HCT116 (cell line): ENCODE measurements at regions not wholly inside any gene's neighbourhood (a gene's known extent, or its start where the extent isn't known, plus 50 kb on each side); places are given as distances from the start of the nearest gene placed in this dataset.

Source experiments
- ATAC-seq: fragments of 200-7000 bp; cut with Tn5 transposase; 2 replicates; pipeline ENCODE4 v1.9.1; 2020; ENCODE audit warnings: mild to moderate bottlenecking, moderate library complexity
- BruUV-seq: library from RNA; stranded (reverse); fragments of 400-500 nt; replicated peaks from 2 replicates; lab custom pipeline; 2021; lab: Mats Ljungman, UMichigan
- CTCF ChIA-PET: fragments of 300-600 bp; sonication (Branson Sonifier 250); formaldehyde crosslinking; loops from one replicate; lab custom pipeline; 2021; ENCODE audit warnings: antibody characterized with exemption; lab: Charles Lee
- POLR2A ChIA-PET: fragments of 300-600, 350-600 bp; sonication (Branson Sonifier 250); formaldehyde crosslinking; loops from one replicate; lab custom pipeline; 2021; ENCODE audit warnings: antibody characterized with exemption; lab: Charles Lee
- RAD21 ChIA-PET, 2 experiments: fragments of 300-600 bp; sonication (Branson Sonifier 250); formaldehyde crosslinking; loops; one replicate each; lab custom pipeline; 2023; ENCODE audit warnings: low total read pairs in 2 of 2; ENCODE audit not compliant: uncharacterized antibody in 2 of 2, unreplicated experiment in 2 of 2, low non-redundant PET in 1 of 2; lab: Charles Lee
- DNase-seq: peaks from one replicate; pipeline ENCODE4 v3.0.0-alpha.2; 2010; ENCODE audit warnings: low read depth, low spot score
- H2AFZ ChIP-seq: fragments of 200-600 bp; shearing (Covaris generic), sonication (generic); 2 replicates; pipeline ENCODE4 v1.6.1; 2017; ENCODE audit warnings: low read depth, mixed run types, mixed read lengths, antibody characterized with exemption, low read length; ENCODE audit not compliant: poor library complexity, severe bottlenecking
- H3K27ac ChIP-seq: 2 replicates; pipeline ENCODE4 v1.5.1; 2012; ENCODE audit warnings: low read depth, low read length
- H3K27me3 ChIP-seq: fragments of 200-600 bp; sonication (generic); 2 replicates; pipeline ENCODE4 v1.6.1; 2016; ENCODE audit warnings: mixed run types, low read length, mixed read lengths; ENCODE audit not compliant: insufficient read depth
- H3K36me3 ChIP-seq, 2 experiments: fragments of 200-500 bp in 1 of 2; fragments of 200-600 bp in 1 of 2; sonication (Bioruptor generic) in 1 of 2; sonication (generic) in 1 of 2; 2 replicates each; pipeline versions ENCODE4 v1.5.1 to v1.6.1; 2014 to 2016; ENCODE audit warnings: low read length in 2 of 2, inconsistent platforms in 1 of 2, mixed read lengths in 1 of 2, mixed run types in 1 of 2; ENCODE audit not compliant: insufficient read depth in 2 of 2, control insufficient read depth in 1 of 2
- H3K4me1 ChIP-seq, 2 experiments: fragments of 200-600 bp in 1 of 2; sonication (generic) in 1 of 2; 2 replicates each; pipeline versions ENCODE4 v1.5.1 to v1.6.1; 2012 to 2017; ENCODE audit warnings: low read length in 2 of 2, inconsistent platforms in 1 of 2, mild to moderate bottlenecking in 1 of 2, mixed read lengths in 1 of 2, mixed run types in 1 of 2, moderate library complexity in 1 of 2; ENCODE audit not compliant: insufficient read depth in 2 of 2, control insufficient read depth in 1 of 2
- H3K4me2 ChIP-seq: fragments of 200-600 bp; sonication (generic); 2 replicates; pipeline ENCODE4 v1.6.1; 2017; ENCODE audit warnings: mixed run types, low read length, mixed read lengths
- H3K4me3 ChIP-seq, 2 experiments: fragments of 200-600 bp in 1 of 2; sonication (generic) in 1 of 2; replicated peaks in 1 of 2; 2 replicates each; pipeline ENCODE4 v1.5.1; 2011 to 2016; ENCODE audit warnings: low read length in 2 of 2, control low read depth in 1 of 2, low read depth in 1 of 2, mild to moderate bottlenecking in 1 of 2, mixed read lengths in 1 of 2, mixed run types in 1 of 2
- H3K79me2 ChIP-seq: fragments of 200-600 bp; sonication (generic); 2 replicates; pipeline ENCODE4 v1.6.1; 2017; ENCODE audit warnings: mild to moderate bottlenecking, mixed run types, low read length, moderate library complexity, mixed read lengths; ENCODE audit not compliant: insufficient read depth
- H3K9ac ChIP-seq: fragments of 200-600 bp; sonication (generic); 2 replicates; pipeline ENCODE4 v1.6.1; 2016; ENCODE audit warnings: low read length, mixed read lengths
- H3K9me2 ChIP-seq: fragments of 200-600 bp; sonication (generic), shearing (Covaris generic); 2 replicates; pipeline ENCODE4 v1.6.1; 2017; ENCODE audit warnings: mixed run types, mild to moderate bottlenecking, moderate library complexity; ENCODE audit not compliant: insufficient read depth
- H3K9me3 ChIP-seq, 2 experiments: fragments of 200-500 bp in 1 of 2; fragments of 200-600 bp in 1 of 2; sonication (Bioruptor generic) in 1 of 2; sonication (generic) in 1 of 2; 2 replicates each; pipeline ENCODE4 v1.6.1; 2014 to 2017; ENCODE audit warnings: low read length in 2 of 2, mixed read lengths in 2 of 2, inconsistent platforms in 1 of 2, low read depth in 1 of 2, mild to moderate bottlenecking in 1 of 2, mixed run types in 1 of 2, moderate library complexity in 1 of 2; ENCODE audit not compliant: control insufficient read depth in 1 of 2, insufficient read depth in 1 of 2
- H4K20me1 ChIP-seq: fragments of 200-600 bp; sonication (generic), shearing (Covaris generic); 2 replicates; pipeline ENCODE4 v1.6.1; 2017; ENCODE audit warnings: mixed run types, mild to moderate bottlenecking, moderate library complexity; ENCODE audit not compliant: insufficient read depth
- ATF3 ChIP-seq: IDR thresholded peaks from 2 replicates; pipeline ENCODE4 v1.6.1; 2012
- CBX3 ChIP-seq: IDR thresholded peaks from 2 replicates; pipeline ENCODE4 v1.6.1; 2012; ENCODE audit warnings: low read depth
- CEBPB ChIP-seq: IDR thresholded peaks from 2 replicates; pipeline ENCODE4 v1.6.1; 2012; ENCODE audit warnings: low read depth
- EGR1 ChIP-seq: IDR thresholded peaks from 2 replicates; pipeline ENCODE4 v1.6.1; 2012; ENCODE audit warnings: low read depth
- ELF1 ChIP-seq: IDR thresholded peaks from 2 replicates; pipeline ENCODE4 v1.6.1; 2012; ENCODE audit warnings: low read depth, borderline replicate concordance
- EZH2 ChIP-seq: fragments of 200-600 bp; sonication (generic); IDR thresholded peaks from 2 replicates; pipeline ENCODE4 v1.6.1; 2017; ENCODE audit warnings: antibody characterized with exemption, mixed run types
- EZH2phosphoT487 ChIP-seq: fragments of 200-600 bp; IDR thresholded peaks from 2 replicates; pipeline ENCODE4 v1.6.1; 2018; ENCODE audit warnings: antibody characterized with exemption, borderline replicate concordance
- FOSL1 ChIP-seq: IDR thresholded peaks from 2 replicates; pipeline ENCODE4 v1.6.1; 2012; ENCODE audit warnings: low read depth
- JUND ChIP-seq: IDR thresholded peaks from 2 replicates; pipeline ENCODE4 v1.6.1; 2012
- POLR2A ChIP-seq: IDR thresholded peaks from 2 replicates; pipeline ENCODE4 v1.7.0; 2011; ENCODE audit warnings: borderline replicate concordance; ENCODE audit not compliant: insufficient read depth, insufficient read length; ENCODE audit errors: extremely low read depth
- POLR2AphosphoS5 ChIP-seq: IDR thresholded peaks from 2 replicates; pipeline ENCODE4 v1.6.1; 2011; ENCODE audit warnings: mild to moderate bottlenecking, low read depth, low read length, moderate library complexity
- SIN3A ChIP-seq: IDR thresholded peaks from 2 replicates; pipeline ENCODE4 v1.6.1; 2012; ENCODE audit warnings: low read depth
- SP1 ChIP-seq: IDR thresholded peaks from 2 replicates; pipeline ENCODE4 v1.6.1; 2012; ENCODE audit warnings: low read depth
- SRF ChIP-seq: IDR thresholded peaks from 2 replicates; pipeline ENCODE4 v1.6.1; 2012; ENCODE audit warnings: low read depth
- TCF7L2 ChIP-seq: IDR thresholded peaks from 2 replicates; pipeline ENCODE4 v1.7.0; 2011; ENCODE audit warnings: borderline replicate concordance, inconsistent platforms; ENCODE audit not compliant: insufficient read depth, insufficient read length; ENCODE audit errors: extremely low read depth
- YY1 ChIP-seq: IDR thresholded peaks from 2 replicates; pipeline ENCODE4 v1.6.1; 2011; ENCODE audit warnings: low read length, low read depth, moderate library complexity, mild to moderate bottlenecking; ENCODE audit not compliant: insufficient replicate concordance; ENCODE audit errors: extremely low read depth
- ZFX ChIP-seq: fragments of 450-650 bp; IDR thresholded peaks from 2 replicates; pipeline ENCODE4 v1.6.1; 2017
- ZNF274 ChIP-seq: fragments of 200-500 bp; sonication (Bioruptor generic); IDR thresholded peaks from 2 replicates; pipeline ENCODE4 v1.6.1; 2014; ENCODE audit warnings: mild to moderate bottlenecking, low read depth, low read length, inconsistent platforms
- intact Hi-C: fragments of 100-400 bp; cut with micrococcal nuclease; formaldehyde crosslinking; loops from 2 replicates; pipeline ENCODE4 v1.10.0; 2022
- TF ChIP-seq, protein P1 (sequence below): IDR thresholded peaks from 2 replicates; pipeline ENCODE4 v1.6.1; 2011; ENCODE audit warnings: mild to moderate bottlenecking, low read length, moderate library complexity; ENCODE audit not compliant: insufficient replicate concordance; ENCODE audit errors: extremely low read depth

GRCh38 chr5:5967373-5967772 lies 411.0 kb downstream of the MED10 start (continued):
- no peak for TF ChIP-seq TCF7L2
- TF ChIP-seq EZH2 = no peak
- TF ChIP-seq ELF1 = no peak
- TF ChIP-seq POLR2A = no peak
- no peak for TF ChIP-seq SP1
- TF ChIP-seq JUND = no peak
- TF ChIP-seq EGR1 = no peak
- no peak for TF ChIP-seq EZH2phosphoT487
- TF ChIP-seq CEBPB = no peak
- no peak for TF ChIP-seq ZFX
- TF ChIP-seq FOSL1 = no peak
- TF ChIP-seq CBX3 = no peak

- DNase-seq = no peak
Measured at GRCh38 chr5:5965132-5965531, 413.2 kb downstream of the MED10 start.

More at GRCh38 chr5:5965132-5965531, 413.2 kb downstream of the MED10 start:
- Histone ChIP-seq H3K36me3 (no peaks in the 10 kb centered on the region), H3K9me3 (no peaks in the 10 kb centered on the region; a peak in 1 of 4 replicates), H4K20me1 (no peaks in the 10 kb centered on the region), H3K27ac (no peak overlapping the region)
- RAD21 ChIA-PET = no interaction called here
- no peak for TF ChIP-seq CEBPB
- no peak for TF ChIP-seq SP1
- no peak for TF ChIP-seq JUND
- no peak for TF ChIP-seq ZNF274
- TF ChIP-seq, protein P1, sequence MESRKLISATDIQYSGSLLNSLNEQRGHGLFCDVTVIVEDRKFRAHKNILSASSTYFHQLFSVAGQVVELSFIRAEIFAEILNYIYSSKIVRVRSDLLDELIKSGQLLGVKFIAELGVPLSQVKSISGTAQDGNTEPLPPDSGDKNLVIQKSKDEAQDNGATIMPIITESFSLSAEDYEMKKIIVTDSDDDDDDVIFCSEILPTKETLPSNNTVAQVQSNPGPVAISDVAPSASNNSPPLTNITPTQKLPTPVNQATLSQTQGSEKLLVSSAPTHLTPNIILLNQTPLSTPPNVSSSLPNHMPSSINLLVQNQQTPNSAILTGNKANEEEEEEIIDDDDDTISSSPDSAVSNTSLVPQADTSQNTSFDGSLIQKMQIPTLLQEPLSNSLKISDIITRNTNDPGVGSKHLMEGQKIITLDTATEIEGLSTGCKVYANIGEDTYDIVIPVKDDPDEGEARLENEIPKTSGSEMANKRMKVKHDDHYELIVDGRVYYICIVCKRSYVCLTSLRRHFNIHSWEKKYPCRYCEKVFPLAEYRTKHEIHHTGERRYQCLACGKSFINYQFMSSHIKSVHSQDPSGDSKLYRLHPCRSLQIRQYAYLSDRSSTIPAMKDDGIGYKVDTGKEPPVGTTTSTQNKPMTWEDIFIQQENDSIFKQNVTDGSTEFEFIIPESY = no peak
- no peak for TF ChIP-seq CBX3
- no peak for TF ChIP-seq YY1
- TF ChIP-seq ZFX = no peak
- TF ChIP-seq EZH2phosphoT487 = no peak
- TF ChIP-seq ATF3 = no peak
- TF ChIP-seq SRF = no peak
- no peak for TF ChIP-seq FOSL1
- no peak for TF ChIP-seq SIN3A
- TF ChIP-seq POLR2A = no peak
- no peak for TF ChIP-seq POLR2AphosphoS5
- TF ChIP-seq ELF1 = no peak
- no peak for TF ChIP-seq TCF7L2
- TF ChIP-seq, all 23 proteins: peak for 0
- Histone ChIP-seq H3K27me3 (no peaks in the 10 kb centered on the region), H3K9me2 (no peaks in the 10 kb centered on the region), H3K4me1 (no peaks in the 10 kb centered on the region), H2AFZ (no peak overlapping the region), H3K4me2 (no peak overlapping the region), H3K79me2 (no peaks in the 10 kb centered on the region), H3K9ac (no peak overlapping the region), H3K4me3 (no peak overlapping the region)
- intact Hi-C loops = no loop called here
- POLR2A ChIA-PET = no interaction called here
- CTCF ChIA-PET = no interaction called here
- no TSS peak for BruUV-seq
- no peak for ATAC-seq
